NCI-H748 (cell line): ENCODE measurements at regions not wholly inside any gene's neighbourhood (a gene's known extent, or its start where the extent isn't known, plus 50 kb on each side); places are given as distances from the start of the nearest gene placed in this dataset.
"Not testable (repeated sequence)": the region's sequence is repeated elsewhere in the genome, so short reads cannot be mapped to it uniquely, and the experiment has no call there.

Source experiments
- DNase-seq: peaks from one replicate; lab custom pipeline; 2025; ENCODE audit not compliant: unreplicated experiment; lab: John Stamatoyannopoulos, UW

DNA sequence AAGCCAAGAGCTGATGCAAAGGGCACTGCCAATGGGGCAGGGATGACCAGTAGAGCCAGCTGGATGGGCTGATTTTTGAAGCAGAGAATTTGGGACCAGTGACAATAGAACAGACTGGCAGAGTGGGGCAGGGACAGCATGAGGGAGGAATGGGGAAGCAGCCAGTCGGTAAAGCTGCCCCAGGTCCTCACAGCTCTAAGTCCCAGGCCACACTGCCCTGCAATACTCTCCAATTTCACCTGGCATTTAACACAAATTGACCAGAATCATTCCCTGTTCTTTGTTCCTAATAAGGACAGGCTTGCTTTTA is 186.9 kb downstream of the CTTN start:
- DNase-seq: no peak

DNA sequence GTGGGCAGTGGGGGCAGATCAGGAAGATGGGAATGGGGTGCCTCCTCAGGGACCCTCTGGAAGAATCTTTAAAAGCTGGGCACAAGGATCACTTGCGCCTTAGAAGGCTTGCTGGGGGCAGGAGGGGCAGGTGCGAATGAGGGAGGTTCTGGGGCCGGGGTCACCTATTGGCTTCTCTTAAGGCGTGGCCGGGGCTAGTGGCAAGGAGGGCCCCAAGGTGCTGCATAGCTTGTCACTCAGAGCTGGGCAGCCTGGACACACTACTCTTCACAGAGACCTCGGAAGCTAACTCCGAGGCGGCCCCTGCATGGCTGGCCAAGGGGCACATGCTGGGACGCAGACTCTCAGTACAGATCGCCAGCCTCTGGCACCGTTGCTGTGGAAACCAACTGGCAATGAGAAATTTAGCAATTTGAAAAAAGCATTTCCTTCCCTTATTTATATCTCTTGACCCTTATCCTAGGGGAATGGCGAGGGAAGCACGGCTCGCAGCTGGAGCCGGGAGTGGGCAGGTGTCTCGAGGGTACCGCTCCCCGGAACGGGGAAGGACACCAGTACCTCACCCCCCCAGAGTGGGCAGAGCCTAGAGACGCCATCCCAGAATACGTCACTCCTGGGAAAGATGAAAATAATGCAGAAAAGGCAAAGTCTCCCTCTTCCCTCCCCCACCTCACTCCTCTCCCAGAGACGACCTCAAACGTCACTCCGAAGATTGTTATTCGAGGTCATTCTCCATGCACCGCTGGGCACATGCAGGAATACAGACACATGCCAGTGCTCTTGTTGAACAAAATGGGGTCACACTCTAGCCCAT is 188.1 kb downstream of the CTTN start:
- no peak for DNase-seq

DNA sequence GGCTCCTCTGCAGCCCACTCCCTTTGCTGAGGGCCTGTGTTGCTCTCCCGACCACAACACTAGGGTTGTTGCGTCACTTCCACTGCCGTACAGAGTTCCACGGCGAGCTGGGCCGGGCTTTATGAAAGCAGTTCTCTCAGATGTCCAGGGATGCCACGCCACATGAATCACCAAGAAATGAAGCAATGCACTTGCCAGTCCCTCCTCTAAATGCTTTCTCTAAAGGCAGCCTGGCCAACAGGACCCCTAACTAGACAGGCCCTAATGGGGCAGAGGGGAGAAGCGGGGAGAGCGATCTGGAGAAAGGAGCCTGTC is 188.7 kb downstream of the CTTN start:
- no peak for DNase-seq

- no peak for DNase-seq
Observed at GRCh38 chr11:70590356-70590991, 192.1 kb downstream of the CTTN start.

- no peak for DNase-seq
Observed at GRCh38 chr11:70592641-70593165, 194.4 kb downstream of the CTTN start.

DNA sequence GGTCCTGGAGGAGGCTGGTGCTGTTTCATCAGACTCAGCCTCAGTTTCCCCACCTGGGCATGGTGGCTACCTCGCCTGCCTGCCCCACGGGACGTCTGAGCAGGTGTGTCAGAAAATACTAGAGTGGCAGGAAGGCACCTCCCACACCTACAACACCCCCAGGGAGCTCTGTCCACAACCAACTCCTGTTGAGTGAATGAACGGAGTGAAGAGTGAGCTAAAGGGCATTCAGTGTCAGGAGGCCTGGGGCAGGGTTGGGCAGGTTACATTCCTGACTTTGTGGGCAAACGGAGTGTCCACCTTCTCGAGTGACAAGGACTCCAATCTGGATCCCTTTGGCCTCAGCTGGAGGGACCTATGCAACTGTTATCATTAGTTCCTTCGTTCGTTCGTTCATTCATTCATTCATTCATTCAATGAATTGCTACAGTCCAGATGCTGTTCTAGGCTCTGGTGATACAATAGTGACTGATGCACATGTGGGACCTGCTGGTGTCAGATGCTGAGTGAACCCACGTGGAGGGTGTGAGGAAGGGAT is 195.2 kb downstream of the CTTN start:
- DNase-seq: no peak

GRCh38 chr11:70594031-70594430 is 195.7 kb downstream of the CTTN start:
- no peak for DNase-seq

- DNase-seq: no peak
Observed at GRCh38 chr11:70594606-70595005, 196.3 kb downstream of the CTTN start.

GRCh38 chr11:70595016-70595415 is 196.7 kb downstream of the CTTN start:
- DNase-seq: no peak

- no peak for DNase-seq
Observed at GRCh38 chr11:70595452-70595851, 197.1 kb downstream of the CTTN start.

- no peak for DNase-seq
Observed at GRCh38 chr11:70596091-70596490, 197.8 kb downstream of the CTTN start.

- DNase-seq: no peak
Observed at GRCh38 chr11:70597006-70597555, 198.8 kb downstream of the CTTN start.

GRCh38 chr11:70597751-70598625 is 199.7 kb downstream of the CTTN start:
- no peak for DNase-seq

GRCh38 chr11:70600911-70601415 is 202.6 kb downstream of the CTTN start:
- DNase-seq: not testable (repeated sequence)

- DNase-seq: no peak
Observed at GRCh38 chr11:70601861-70602538, 203.7 kb downstream of the CTTN start.

DNA sequence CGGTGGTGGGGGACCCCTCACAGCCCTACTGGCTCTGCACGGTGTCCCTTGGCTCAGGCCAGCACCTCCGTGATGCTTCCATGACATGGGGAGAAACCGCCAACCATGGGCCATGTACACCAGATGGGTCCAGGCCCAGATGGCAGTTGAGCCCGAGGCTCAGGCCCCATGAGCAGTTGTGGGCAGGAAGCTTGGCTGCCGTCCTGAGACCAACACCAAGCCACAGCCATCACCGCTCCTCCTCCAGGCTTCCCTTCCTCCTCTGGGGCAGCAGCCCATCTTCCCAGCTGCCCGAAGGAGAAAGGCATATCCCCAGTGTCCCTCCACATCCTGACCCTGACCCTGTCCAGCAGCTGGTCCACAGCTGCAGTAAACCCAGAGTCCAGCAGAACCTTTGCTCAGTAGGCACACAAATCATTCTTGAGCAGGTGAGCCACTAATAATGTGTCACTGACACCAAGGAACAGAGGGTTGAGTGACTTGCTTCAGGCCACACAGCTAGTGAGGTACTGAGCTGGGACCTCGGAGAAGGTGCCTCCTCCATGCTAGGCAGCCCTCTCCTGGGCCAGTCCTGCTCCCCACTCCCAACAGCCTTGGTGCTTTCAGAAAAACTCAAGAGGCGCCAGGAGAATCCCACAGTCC is 204.9 kb downstream of the CTTN start:
- no peak for DNase-seq

GRCh38 chr11:70603756-70604211 is 205.5 kb downstream of the CTTN start:
- no peak for DNase-seq

DNA sequence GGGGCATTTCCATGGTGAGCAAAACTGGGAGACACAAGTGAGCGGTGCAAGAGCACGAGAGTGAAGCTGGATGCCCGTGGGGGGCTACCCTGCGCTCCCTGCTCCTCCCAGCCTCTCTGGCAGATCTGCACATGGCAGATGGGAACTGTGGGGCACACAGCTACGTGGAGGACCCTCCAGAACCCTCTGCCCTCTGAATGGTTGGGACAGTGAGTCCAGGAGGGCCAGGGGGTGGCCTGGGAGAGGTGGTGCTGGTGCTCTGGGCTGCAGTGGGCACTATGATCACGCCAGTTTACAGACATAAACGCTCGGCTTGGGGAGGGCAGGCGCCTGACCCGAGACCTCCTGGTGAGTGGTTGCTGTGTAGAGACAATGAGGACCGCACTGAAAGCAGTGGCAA is 205.9 kb downstream of the CTTN start:
- DNase-seq: no peak

GRCh38 chr11:70604630-70605467 is 206.5 kb downstream of the CTTN start:
- no peak for DNase-seq
